ENCODE measurements at regions not wholly inside any gene's neighbourhood (a gene's known extent, or its start where the extent isn't known, plus 50 kb on each side); places are given as distances from the start of the nearest gene placed in this dataset.

GRCh38 chr6:51161752-51162151 is 343.1 kb downstream of the TFAP2B start:
- no peaks in the 10 kb centered on the region for H3K4me1 ChIP-seq (ENCODE audit: control insufficient read depth, low read length)
- no peaks in the 10 kb centered on the region for H4K20me1 ChIP-seq (ENCODE audit: control insufficient read depth, insufficient read depth, low read depth, low read length)
- H3K79me2 ChIP-seq (ENCODE audit: control insufficient read depth, low read length), result no peaks in the 10 kb centered on the region
- no peaks in the 10 kb centered on the region for H3K9me2 ChIP-seq (replicated peaks; ENCODE audit: control insufficient read depth, low read length)
- no peaks in the 10 kb centered on the region for H3K9me3 ChIP-seq (ENCODE audit: control insufficient read depth, insufficient read depth, low read length)
- no peak overlapping the region for H3K4me3 ChIP-seq (ENCODE audit: low read length)
- TF ChIP-seq, protein P1, sequence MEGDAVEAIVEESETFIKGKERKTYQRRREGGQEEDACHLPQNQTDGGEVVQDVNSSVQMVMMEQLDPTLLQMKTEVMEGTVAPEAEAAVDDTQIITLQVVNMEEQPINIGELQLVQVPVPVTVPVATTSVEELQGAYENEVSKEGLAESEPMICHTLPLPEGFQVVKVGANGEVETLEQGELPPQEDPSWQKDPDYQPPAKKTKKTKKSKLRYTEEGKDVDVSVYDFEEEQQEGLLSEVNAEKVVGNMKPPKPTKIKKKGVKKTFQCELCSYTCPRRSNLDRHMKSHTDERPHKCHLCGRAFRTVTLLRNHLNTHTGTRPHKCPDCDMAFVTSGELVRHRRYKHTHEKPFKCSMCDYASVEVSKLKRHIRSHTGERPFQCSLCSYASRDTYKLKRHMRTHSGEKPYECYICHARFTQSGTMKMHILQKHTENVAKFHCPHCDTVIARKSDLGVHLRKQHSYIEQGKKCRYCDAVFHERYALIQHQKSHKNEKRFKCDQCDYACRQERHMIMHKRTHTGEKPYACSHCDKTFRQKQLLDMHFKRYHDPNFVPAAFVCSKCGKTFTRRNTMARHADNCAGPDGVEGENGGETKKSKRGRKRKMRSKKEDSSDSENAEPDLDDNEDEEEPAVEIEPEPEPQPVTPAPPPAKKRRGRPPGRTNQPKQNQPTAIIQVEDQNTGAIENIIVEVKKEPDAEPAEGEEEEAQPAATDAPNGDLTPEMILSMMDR (IDR thresholded peaks at IDR 0.05; ENCODE audit: low read depth, low read length, poor library complexity, severe bottlenecking), result no peak
- no peaks in the 10 kb centered on the region for H3K27me3 ChIP-seq (ENCODE audit: control insufficient read depth, low read length)
- H3F3A ChIP-seq (ENCODE audit: control insufficient read depth, insufficient read depth), result no peaks in the 10 kb centered on the region
- H3K4me2 ChIP-seq (ENCODE audit: low read length), result no peak overlapping the region
- no peaks in the 10 kb centered on the region for H3K36me3 ChIP-seq (ENCODE audit: control insufficient read depth, low read length)
- H3K27ac ChIP-seq (ENCODE audit: low read depth, low read length), result no peak overlapping the region

- H3K9me2 ChIP-seq (replicated peaks; ENCODE audit: control insufficient read depth, low read length), result no peaks in the 10 kb centered on the region
- no peak overlapping the region for H3K4me2 ChIP-seq (ENCODE audit: low read length)
- H4K20me1 ChIP-seq (ENCODE audit: control insufficient read depth, insufficient read depth, low read depth, low read length), result no peaks in the 10 kb centered on the region
- no peaks in the 10 kb centered on the region for H3K36me3 ChIP-seq (ENCODE audit: control insufficient read depth, low read length)
- no peaks in the 10 kb centered on the region for H3K4me1 ChIP-seq (ENCODE audit: control insufficient read depth, low read length)
- no peaks in the 10 kb centered on the region for H3K27me3 ChIP-seq (ENCODE audit: control insufficient read depth, low read length)
- no peaks in the 10 kb centered on the region for H3K9me3 ChIP-seq (ENCODE audit: control insufficient read depth, insufficient read depth, low read length)
- TF ChIP-seq, protein P1 (IDR thresholded peaks at IDR 0.05; ENCODE audit: low read depth, low read length, poor library complexity, severe bottlenecking), result no peak
- TF ChIP-seq EZH2phosphoT487 (IDR thresholded peaks at IDR 0.05; ENCODE audit: borderline replicate concordance, low read length), result no peak
- H3K79me2 ChIP-seq (ENCODE audit: control insufficient read depth, low read length), result no peaks in the 10 kb centered on the region
- H3K27ac ChIP-seq (ENCODE audit: low read depth, low read length), result no peak overlapping the region
- no peaks in the 10 kb centered on the region for H3F3A ChIP-seq (ENCODE audit: control insufficient read depth, insufficient read depth)
- no peak overlapping the region for H3K4me3 ChIP-seq (ENCODE audit: low read length)
Observed at GRCh38 chr6:51163843-51164529, 345.3 kb downstream of the TFAP2B start.

- Histone ChIP-seq H3K27me3 (ENCODE audit: control insufficient read depth, low read length) (no peaks in the 10 kb centered on the region), H3K36me3 (ENCODE audit: control insufficient read depth, low read length) (no peaks in the 10 kb centered on the region), H3K27ac (ENCODE audit: low read depth, low read length) (no peak overlapping the region), H4K20me1 (ENCODE audit: control insufficient read depth, insufficient read depth, low read depth, low read length) (no peaks in the 10 kb centered on the region), H3K9me2 (replicated peaks; ENCODE audit: control insufficient read depth, low read length) (no peaks in the 10 kb centered on the region), H3K4me3 (ENCODE audit: low read length) (no peak overlapping the region), H3F3A (ENCODE audit: control insufficient read depth, insufficient read depth) (no peaks in the 10 kb centered on the region), H3K4me1 (ENCODE audit: control insufficient read depth, low read length) (no peaks in the 10 kb centered on the region), H3K4me2 (ENCODE audit: low read length) (no peak overlapping the region), H3K79me2 (ENCODE audit: control insufficient read depth, low read length) (no peaks in the 10 kb centered on the region), H3K9me3 (ENCODE audit: control insufficient read depth, insufficient read depth, low read length) (no peaks in the 10 kb centered on the region)
- no peak for TF ChIP-seq EZH2phosphoT487 (IDR thresholded peaks at IDR 0.05; ENCODE audit: borderline replicate concordance, low read length)
- TF ChIP-seq, protein P1 (IDR thresholded peaks at IDR 0.05; ENCODE audit: low read depth, low read length, poor library complexity, severe bottlenecking), result no peak
Observed at GRCh38 chr6:51166914-51167313, 348.2 kb downstream of the TFAP2B start.
